MM.1S (cell line): ENCODE measurements at regions not wholly inside any gene's neighbourhood (a gene's known extent, or its start where the extent isn't known, plus 50 kb on each side); places are given as distances from the start of the nearest gene placed in this dataset.

Experiments
- CTCF ChIP-seq: fragments of 300-600 bp; sonication (generic); IDR thresholded peaks from 2 replicates; pipeline ENCODE4 v1.5.1; 2016; ENCODE audit warnings: antibody characterized with exemption, low read length, mixed read lengths
- EZH2 ChIP-seq: fragments of 300-600 bp; sonication (generic); optimal IDR thresholded peaks from 2 replicates; pipeline ENCODE3; 2017; ENCODE audit warnings: low read depth, mild to moderate bottlenecking, antibody characterized with exemption, low read length, mixed read lengths
- EZH2phosphoT487 ChIP-seq: fragments of 300-600 bp; sonication (generic); IDR thresholded peaks from 2 replicates; pipeline ENCODE4 v1.6.1; 2018; ENCODE audit warnings: antibody characterized with exemption, low read length

- TF ChIP-seq CTCF (no peak), EZH2 (no peak), EZH2phosphoT487 (no peak)
Observed at GRCh38 chr2:44097322-44097907, 71.3 kb upstream of the PPM1B start.
